ENCODE measurements at regions not wholly inside any gene's neighbourhood (a gene's known extent, or its start where the extent isn't known, plus 50 kb on each side); places are given as distances from the start of the nearest gene placed in this dataset.

- H2BK5ac ChIP-seq (ENCODE audit: insufficient read length, low read length) = no peak overlapping the region
- no peaks in the 10 kb centered on the region for H3K79me1 ChIP-seq (ENCODE audit: insufficient read depth, low read depth, low read length, poor library complexity, severe bottlenecking)
- DNase-seq = no peak
- H3K9ac ChIP-seq (ENCODE audit: extremely low read depth, insufficient read length, low read length) = no peak overlapping the region
- no peak overlapping the region for H3K23ac ChIP-seq (ENCODE audit: insufficient read length, low read depth, low read length)
- no peak overlapping the region for H3K27ac ChIP-seq (ENCODE audit: insufficient read length, low read depth, low read length)
- H3K14ac ChIP-seq (ENCODE audit: insufficient read depth, low read length) = no peak overlapping the region
- H4K5ac ChIP-seq (ENCODE audit: insufficient read length, low read depth, low read length) = no peak overlapping the region
- no peak overlapping the region for H2AK5ac ChIP-seq (ENCODE audit: insufficient read length, low read length)
- no CpG with 5 or more reads among the region's 1 CpG for WGBS (ENCODE audit: extremely low coverage, insufficient read length, low lambda C conversion rate)
- H3K27me3 ChIP-seq (ENCODE audit: insufficient read depth, low read length) = no peaks in the 10 kb centered on the region
- no peak overlapping the region for H2AFZ ChIP-seq (ENCODE audit: low read length)
- Mint-ChIP-seq H3K4me1 (peaks cover 3 to 7% of the 10 kb centered on the region in 2 experiments; a peak in 3 of 4 replicates), H3K27ac (no peak overlapping the region), H3K9me3 (no peaks in the 10 kb centered on the region), H3K27me3 (ENCODE audit: low read depth) (no peaks in the 10 kb centered on the region), H3K4me3 (no peak overlapping the region), H3K36me3 (ENCODE audit: insufficient read depth in 1 of 3, low read depth in 3 of 3) (no peaks in the 10 kb centered on the region)
- TF ChIP-seq, protein P1, sequence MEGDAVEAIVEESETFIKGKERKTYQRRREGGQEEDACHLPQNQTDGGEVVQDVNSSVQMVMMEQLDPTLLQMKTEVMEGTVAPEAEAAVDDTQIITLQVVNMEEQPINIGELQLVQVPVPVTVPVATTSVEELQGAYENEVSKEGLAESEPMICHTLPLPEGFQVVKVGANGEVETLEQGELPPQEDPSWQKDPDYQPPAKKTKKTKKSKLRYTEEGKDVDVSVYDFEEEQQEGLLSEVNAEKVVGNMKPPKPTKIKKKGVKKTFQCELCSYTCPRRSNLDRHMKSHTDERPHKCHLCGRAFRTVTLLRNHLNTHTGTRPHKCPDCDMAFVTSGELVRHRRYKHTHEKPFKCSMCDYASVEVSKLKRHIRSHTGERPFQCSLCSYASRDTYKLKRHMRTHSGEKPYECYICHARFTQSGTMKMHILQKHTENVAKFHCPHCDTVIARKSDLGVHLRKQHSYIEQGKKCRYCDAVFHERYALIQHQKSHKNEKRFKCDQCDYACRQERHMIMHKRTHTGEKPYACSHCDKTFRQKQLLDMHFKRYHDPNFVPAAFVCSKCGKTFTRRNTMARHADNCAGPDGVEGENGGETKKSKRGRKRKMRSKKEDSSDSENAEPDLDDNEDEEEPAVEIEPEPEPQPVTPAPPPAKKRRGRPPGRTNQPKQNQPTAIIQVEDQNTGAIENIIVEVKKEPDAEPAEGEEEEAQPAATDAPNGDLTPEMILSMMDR (conservative IDR thresholded peaks at IDR 0.05) = no peak
- no peak overlapping the region for H2BK15ac ChIP-seq (ENCODE audit: low read depth, low read length)
- no peak overlapping the region for H3T11ph ChIP-seq (ENCODE audit: low read length)
- no peak overlapping the region for H2BK120ac ChIP-seq (ENCODE audit: low read depth, low read length, poor library complexity, severe bottlenecking)
- H3K56ac ChIP-seq (ENCODE audit: insufficient read length, low read depth, low read length) = no peak overlapping the region
- H2BK12ac ChIP-seq (ENCODE audit: insufficient read length, low read depth, low read length) = no peak overlapping the region
- no peak overlapping the region for H3K4ac ChIP-seq (ENCODE audit: low read depth, low read length)
- no peaks in the 10 kb centered on the region for H3K23me2 ChIP-seq (ENCODE audit: insufficient read length, low read depth, low read length, poor library complexity, severe bottlenecking)
- H4K8ac ChIP-seq (replicated peaks; ENCODE audit: insufficient read length, low read depth, low read length) = no peak overlapping the region
- no peak overlapping the region for H3K4me2 ChIP-seq (ENCODE audit: insufficient read depth, insufficient read length, low read length)
- no peak overlapping the region for H3K18ac ChIP-seq (ENCODE audit: insufficient read length, low read depth, low read length)
- H4K20me1 ChIP-seq (ENCODE audit: control insufficient read depth, insufficient read depth, insufficient read length) = no peaks in the 10 kb centered on the region
- H3K79me2 ChIP-seq (ENCODE audit: insufficient read depth, low read length) = no peaks in the 10 kb centered on the region
- no peaks in the 10 kb centered on the region for H3K9me3 ChIP-seq (ENCODE audit: control insufficient read depth, low read depth, low read length)
- H2BK20ac ChIP-seq (ENCODE audit: low read depth, low read length, poor library complexity, severe bottlenecking) = no peak overlapping the region
- no peaks in the 10 kb centered on the region for H3K4me1 ChIP-seq (ENCODE audit: insufficient read depth, low read length)
- no peak overlapping the region for H4K91ac ChIP-seq (ENCODE audit: insufficient read length, low read depth, low read length)
These were observed 54.2 kb upstream of the OPRM1 start for GRCh38 chr6:153984811-153985210.
